NOMO-1 treated with dmso at 0.1 percent for 144 hours (cell line): ENCODE measurements at regions not wholly inside any gene's neighbourhood (a gene's known extent, or its start where the extent isn't known, plus 50 kb on each side); places are given as distances from the start of the nearest gene placed in this dataset.

Experiments
- DNase-seq: peaks from one replicate; lab custom pipeline; 2025; ENCODE audit not compliant: unreplicated experiment; lab: John Stamatoyannopoulos, UW

DNA sequence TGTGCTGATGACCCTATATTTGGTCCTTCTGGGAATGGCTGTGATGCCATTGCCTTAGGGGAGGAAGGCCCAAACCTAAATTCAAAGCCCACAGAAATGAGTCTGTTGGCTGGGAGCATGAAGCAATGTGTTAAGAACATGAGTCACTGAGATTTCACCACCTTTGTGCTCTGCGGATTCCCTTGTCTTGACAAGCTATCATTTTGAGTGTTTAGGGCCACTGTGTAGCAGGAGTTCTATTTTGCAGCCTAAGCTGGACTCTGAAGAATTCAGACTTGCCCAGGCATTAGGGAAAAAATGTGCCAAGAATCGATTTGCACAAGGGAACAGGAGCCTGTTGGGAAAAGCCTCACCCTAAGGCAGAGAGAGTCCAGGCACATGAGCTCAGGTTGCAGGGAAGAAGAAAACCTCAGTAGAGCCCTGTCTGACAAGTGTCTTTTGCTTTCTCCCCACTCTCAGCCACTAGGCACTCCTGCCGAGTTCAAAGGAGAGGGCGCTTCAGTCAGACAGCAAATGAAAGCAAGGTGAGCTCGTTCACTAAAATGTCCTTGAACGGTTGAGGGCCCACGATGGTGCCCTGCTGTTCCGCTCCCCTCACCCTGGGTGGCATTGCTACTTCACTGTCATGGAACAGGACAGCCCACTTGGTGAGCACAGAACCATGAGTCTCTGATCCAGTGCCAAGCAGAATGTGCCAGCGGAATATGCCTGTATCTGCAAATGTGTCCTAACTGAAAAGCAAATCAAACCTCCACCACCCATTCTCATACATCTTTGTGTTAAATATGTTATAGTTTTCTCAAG is 93.6 kb downstream of the PRLHR start:
- DNase-seq = peak; percentile 67

DNA sequence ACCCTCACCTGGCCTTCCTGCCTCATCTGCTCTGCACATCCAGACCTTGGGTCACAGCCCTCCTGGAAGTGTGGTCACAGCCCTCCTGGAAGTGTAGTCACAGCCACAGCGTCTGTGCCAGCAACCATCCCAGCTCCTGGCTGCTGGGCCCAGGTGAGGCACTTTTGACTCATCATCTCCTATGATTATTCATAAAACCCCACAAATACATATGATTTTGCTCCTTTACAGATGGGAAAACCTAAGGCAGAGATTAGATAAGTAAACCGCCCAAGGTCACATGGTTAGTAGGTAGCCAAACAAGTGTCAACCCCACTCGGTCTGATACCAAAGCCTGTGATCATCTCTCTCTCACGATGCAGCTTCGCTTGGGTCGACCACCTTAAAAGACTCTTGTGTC is 94.3 kb downstream of the PRLHR start:
- no peak for DNase-seq

GRCh38 chr10:118500477-118501104 is 94.9 kb downstream of the PRLHR start:
- DNase-seq = no peak

GRCh38 chr10:118499186-118499585 is 96.3 kb downstream of the PRLHR start:
- no peak for DNase-seq

- no peak for DNase-seq
These were observed 96.8 kb downstream of the PRLHR start for GRCh38 chr10:118498623-118499022.

DNA sequence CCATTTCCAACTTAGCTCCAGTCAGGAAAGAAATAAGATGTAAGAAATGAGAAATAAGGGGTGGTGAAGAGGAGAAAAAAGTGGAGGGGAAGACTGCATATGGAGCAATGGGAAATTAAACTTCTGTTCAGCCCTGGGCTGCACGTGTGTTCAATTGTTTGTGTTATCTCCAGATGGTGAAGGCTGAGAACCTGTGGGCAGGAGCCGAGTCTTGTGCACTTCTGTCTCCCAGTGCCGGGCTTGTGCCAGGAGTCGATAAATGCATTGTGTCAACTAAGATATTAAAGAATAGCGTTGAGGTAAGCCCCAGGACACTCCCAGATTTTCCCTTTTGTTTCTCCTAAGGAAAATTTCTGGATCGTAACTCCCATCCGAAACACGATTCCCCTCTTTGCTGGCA is 98.2 kb downstream of the PRLHR start:
- DNase-seq = no peak

GRCh38 chr10:118496525-118496924 is 98.9 kb downstream of the PRLHR start:
- DNase-seq = no peak

GRCh38 chr10:118495499-118495898 is 99.9 kb downstream of the PRLHR start:
- DNase-seq = no peak

DNA sequence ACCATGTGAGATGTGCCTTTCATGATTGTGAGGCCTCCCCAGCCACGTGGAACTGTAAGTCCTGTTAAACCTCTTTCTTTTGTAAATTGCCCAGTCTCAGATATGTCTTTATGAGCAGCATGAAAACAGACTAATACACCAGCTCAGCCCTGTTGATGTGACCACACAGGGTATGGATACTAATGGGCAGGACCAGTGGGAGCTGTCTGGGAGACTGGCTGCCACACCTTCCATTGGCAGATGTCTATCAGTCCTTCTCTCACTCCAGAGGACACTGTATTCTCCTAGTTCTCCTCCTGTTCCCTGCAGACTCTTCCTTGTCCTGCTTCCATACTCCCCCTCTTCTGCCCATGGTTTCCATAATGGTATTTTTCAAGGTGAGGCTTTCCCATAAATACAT is 104.4 kb downstream of the PRLHR start:
- no peak for DNase-seq

DNA sequence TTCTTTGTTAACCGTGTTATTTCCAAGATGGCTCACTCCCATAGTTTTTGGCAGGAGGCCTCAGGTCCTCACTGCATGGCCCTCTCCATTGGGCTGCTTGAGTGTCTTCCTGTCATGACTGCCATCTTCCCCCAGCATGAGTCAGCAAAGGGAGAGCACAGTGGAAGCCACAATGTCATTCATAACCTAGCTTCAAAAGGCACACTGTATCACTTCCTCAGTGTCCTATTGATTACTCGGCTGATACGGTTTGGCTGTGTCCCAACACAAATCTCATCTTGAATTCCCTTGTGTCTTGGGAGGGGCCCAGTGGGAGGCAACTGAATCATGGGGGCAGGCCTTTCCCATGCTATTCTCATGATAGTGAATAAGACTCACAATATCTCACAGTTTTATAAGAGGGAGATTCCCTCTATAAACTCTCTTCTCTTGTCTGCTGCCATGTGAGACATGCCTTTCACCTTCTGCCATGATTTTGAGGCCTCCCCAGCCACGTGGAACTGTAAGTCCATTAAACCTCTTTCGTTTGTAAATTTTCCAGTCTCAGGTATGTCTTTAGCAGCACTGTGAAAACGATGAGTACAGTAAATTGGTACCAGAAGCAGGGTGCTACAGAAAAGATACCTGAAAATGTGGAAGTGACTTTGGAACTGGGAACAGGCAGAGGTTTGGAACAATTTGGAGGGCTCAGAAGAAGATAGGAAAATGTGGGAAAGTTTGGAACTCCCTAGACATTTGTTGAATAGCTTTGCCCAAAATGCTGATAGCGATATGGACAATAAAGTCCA is 106.5 kb downstream of the PRLHR start:
- DNase-seq = no peak

DNA sequence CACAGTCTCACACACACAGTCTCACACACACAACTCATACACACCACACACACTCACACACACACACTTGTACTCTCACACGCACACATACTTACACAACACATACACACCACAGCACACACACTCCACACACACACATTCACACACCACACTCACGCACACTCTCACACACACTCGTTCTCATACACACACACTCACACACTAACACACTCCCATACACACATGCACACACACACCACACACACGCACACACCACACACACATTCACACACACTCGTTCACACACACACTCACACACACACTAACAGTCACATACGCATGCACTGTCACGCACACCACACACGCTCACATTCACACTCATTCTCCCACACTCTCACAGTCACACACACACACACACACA is 109.8 kb downstream of the PRLHR start:
- DNase-seq = no peak

- DNase-seq = no peak
These were observed 111.1 kb downstream of the PRLHR start for GRCh38 chr10:118484152-118484871.

GRCh38 chr10:118483496-118483895 is 112.0 kb downstream of the PRLHR start:
- no peak for DNase-seq

- no peak for DNase-seq
These were observed 112.8 kb downstream of the PRLHR start for GRCh38 chr10:118482393-118483331.

DNA sequence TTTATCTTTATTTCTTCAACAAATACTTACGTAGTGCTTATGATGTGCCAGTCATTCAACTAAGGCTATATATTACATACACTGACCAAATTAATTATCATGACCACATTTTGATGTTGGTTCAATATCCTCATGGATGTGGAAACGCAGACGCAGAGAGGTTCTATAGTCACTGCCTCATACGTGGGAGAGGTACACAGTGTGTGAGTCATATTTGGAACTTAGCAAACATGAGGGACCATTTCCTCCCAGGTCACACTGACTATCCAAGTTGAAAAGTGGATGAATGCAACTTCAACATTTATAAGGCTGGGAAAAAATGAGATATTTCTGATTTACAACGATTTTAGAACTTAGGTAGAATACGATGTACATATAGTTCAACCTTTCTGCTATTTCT is 113.6 kb downstream of the PRLHR start:
- DNase-seq = no peak

- DNase-seq = no peak
These were observed 120.2 kb downstream of the PRLHR start for GRCh38 chr10:118475214-118475613.

GRCh38 chr10:118474111-118474510 is 121.3 kb downstream of the PRLHR start:
- no peak for DNase-seq

- DNase-seq = no peak
These were observed 122.0 kb downstream of the PRLHR start for GRCh38 chr10:118473305-118473960.

GRCh38 chr10:118472415-118473304 is 122.8 kb downstream of the PRLHR start:
- DNase-seq = no peak
